Activated naive CD4-positive, alpha-beta T cell treated with anti-CD3 and anti-CD28 coated beads for 36 hours (primary cell): ENCODE measurements at regions not wholly inside any gene's neighbourhood (a gene's known extent, or its start where the extent isn't known, plus 50 kb on each side); places are given as distances from the start of the nearest gene placed in this dataset. TPM values are rescaled to one million over a fixed set of nuclear protein-coding genes. Genes with fewer than 3 reads are reported as not detected.
"Not testable (repeated sequence)": the region's sequence is repeated elsewhere in the genome, so short reads cannot be mapped to it uniquely, and the experiment has no call there.

Experiments used
- CTCF ChIA-PET: fragments of 350-600 bp; sonication (Branson Sonifier 250); formaldehyde crosslinking; loops from one replicate; lab custom pipeline; 2021; ENCODE audit warnings: antibody characterized with exemption; lab: Charles Lee
- DNase-seq: peaks from one replicate; pipeline ENCODE4 v3.0.0-alpha.2; 2020
- H3K27ac Mint-ChIP-seq: one replicate; pipeline ENCODE4 v1.8.0; 2021; ENCODE audit warnings: mild to moderate bottlenecking, mixed read lengths
- H3K27me3 Mint-ChIP-seq: one replicate; pipeline ENCODE4 v1.8.0; 2021; ENCODE audit warnings: low read depth, mixed read lengths
- H3K36me3 Mint-ChIP-seq: one replicate; pipeline ENCODE4 v1.8.0; 2021; ENCODE audit warnings: low read depth, mixed read lengths
- H3K4me1 Mint-ChIP-seq: one replicate; pipeline ENCODE4 v1.8.0; 2021; ENCODE audit warnings: low read depth, mixed read lengths
- H3K4me3 Mint-ChIP-seq: one replicate; pipeline ENCODE4 v1.8.0; 2021; ENCODE audit warnings: mild to moderate bottlenecking, moderate library complexity, mixed read lengths
- H3K9me3 Mint-ChIP-seq: one replicate; pipeline ENCODE4 v1.8.0; 2021; ENCODE audit warnings: mixed read lengths
- intact Hi-C: fragments of 100-400 bp; cut with micrococcal nuclease; formaldehyde crosslinking; loops from one replicate; pipeline ENCODE4 v1.15.1; 2023
- microRNA-seq: library from miRNA; unstranded; fragments of <30 nt; microRNA quantifications from one replicate; pipeline ENCODE4 v1.2.0, GENCODE V29; 2022; ENCODE audit warnings: borderline microRNAs expressed, borderline replicate concordance

- no peaks in the 10 kb centered on the region for H3K27me3 Mint-ChIP-seq
- no peak for DNase-seq
- no peaks in the 10 kb centered on the region for H3K4me1 Mint-ChIP-seq
- no peak overlapping the region for H3K27ac Mint-ChIP-seq
- CTCF ChIA-PET = no interaction called here
- no peaks in the 10 kb centered on the region for H3K36me3 Mint-ChIP-seq
- no peaks in the 10 kb centered on the region for H3K9me3 Mint-ChIP-seq
- intact Hi-C loops = no loop called here
- no peak overlapping the region for H3K4me3 Mint-ChIP-seq
Observed at GRCh38 chrX:123108513-123109427, 75.3 kb upstream of the GRIA3 start.

DNA sequence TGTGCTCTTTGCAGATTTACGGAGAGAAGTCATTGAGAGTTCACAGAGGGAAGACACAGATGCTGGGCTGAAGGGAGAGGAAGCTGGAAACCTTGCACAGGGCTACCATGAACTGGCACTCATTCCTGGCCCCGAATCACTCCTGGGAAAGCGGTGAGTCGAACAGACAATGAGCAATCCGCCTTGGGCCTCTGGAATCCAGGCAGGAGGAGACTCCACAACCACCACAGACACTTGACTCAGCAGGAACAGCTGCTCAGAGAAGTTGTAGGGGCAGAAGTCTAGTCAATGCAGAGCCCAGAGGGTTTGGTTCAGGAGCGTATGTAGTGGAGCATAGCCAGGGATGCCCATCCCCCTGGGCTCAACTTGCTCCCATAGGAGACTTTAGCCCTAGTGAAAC is 62.8 kb upstream of the GRIA3 start:
- no peaks in the 10 kb centered on the region for H3K36me3 Mint-ChIP-seq
- intact Hi-C loops = no loop called here
- no peaks in the 10 kb centered on the region for H3K9me3 Mint-ChIP-seq
- H3K4me1 Mint-ChIP-seq = no peaks in the 10 kb centered on the region
- no peak overlapping the region for H3K4me3 Mint-ChIP-seq
- DNase-seq = no peak
- no peaks in the 10 kb centered on the region for H3K27me3 Mint-ChIP-seq
- H3K27ac Mint-ChIP-seq = no peak overlapping the region
- CTCF ChIA-PET = no interaction called here

DNA sequence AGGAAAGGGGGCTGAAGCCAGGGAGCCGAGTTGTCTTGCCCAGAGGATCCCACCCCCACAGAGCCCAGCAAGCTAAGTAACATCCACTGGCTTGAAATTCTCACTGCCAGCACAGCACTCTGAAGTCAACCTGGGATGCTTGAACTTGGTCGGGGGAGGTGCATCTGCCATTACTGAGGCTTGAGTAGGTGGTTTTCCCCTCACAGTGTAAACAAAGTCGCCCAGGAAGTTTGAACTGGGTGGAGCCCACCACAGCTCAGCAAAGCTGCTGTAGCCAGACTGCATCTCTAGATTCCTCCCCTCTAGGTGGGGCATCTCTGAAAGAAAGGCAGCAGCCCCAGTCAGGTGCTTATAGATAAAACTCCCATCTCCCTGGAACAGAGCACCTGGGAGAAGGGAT is 54.3 kb upstream of the GRIA3 start:
- H3K4me3 Mint-ChIP-seq, intact Hi-C loops, DNase-seq, H3K9me3 Mint-ChIP-seq, H3K27ac Mint-ChIP-seq, H3K36me3 Mint-ChIP-seq, H3K4me1 Mint-ChIP-seq, H3K27me3 Mint-ChIP-seq, CTCF ChIA-PET: not testable (repeated sequence)

Small RNA genes lying in the stretch of these regions (microRNA-seq; reads per million reads assigned to microRNA genes)
- not detected for gene MIR3672
